ENCODE measurements at regions not wholly inside any gene's neighbourhood (a gene's known extent, or its start where the extent isn't known, plus 50 kb on each side); places are given as distances from the start of the nearest gene placed in this dataset.

GRCh38 chr2:160792837-160793236 lies 299.2 kb upstream of the RBMS1 start (continued):
- TF ChIP-seq CBFB (CRISPR knock-in tag; IDR thresholded peaks at IDR 0.05; ENCODE audit: low read depth): no peak
- TF ChIP-seq, protein P1, sequence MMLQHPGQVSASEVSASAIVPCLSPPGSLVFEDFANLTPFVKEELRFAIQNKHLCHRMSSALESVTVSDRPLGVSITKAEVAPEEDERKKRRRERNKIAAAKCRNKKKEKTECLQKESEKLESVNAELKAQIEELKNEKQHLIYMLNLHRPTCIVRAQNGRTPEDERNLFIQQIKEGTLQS (CRISPR knock-in tag; conservative IDR thresholded peaks at IDR 0.05): no peak

DNA sequence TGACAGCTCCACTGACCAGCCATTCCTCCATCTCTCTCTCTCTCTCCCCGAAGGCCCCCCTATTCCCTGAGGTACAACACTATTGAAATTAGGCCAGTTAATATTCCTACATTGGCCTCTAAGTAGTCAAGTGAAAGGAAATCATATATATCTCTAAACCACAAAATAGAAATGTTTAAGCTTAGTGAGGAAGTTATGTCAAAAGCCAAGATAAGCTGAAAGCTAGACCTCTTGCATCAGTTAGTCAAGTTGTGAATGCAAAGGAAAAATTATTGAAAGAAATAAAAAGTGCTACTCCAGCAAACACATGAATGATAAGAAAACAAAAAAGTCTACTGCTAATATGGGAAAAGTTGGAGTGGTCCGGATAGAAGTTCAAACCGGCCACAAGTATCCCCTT lies 301.3 kb upstream of the RBMS1 start:
- no peak overlapping the region for H3K4me3 Mint-ChIP-seq
- ATAC-seq: no peak
- no peaks in the 10 kb centered on the region; the same call in 1 of the 2 replicates for H3K27me3 Mint-ChIP-seq (ENCODE audit: low read depth)
- POLR2A ChIA-PET: no interaction called here
- H3K27ac Mint-ChIP-seq: no peak overlapping the region
- no peak for DNase-seq (ENCODE audit: low spot score)
- peaks cover 29% of the 10 kb centered on the region for H3K9me3 Mint-ChIP-seq
- peaks cover 23% of the 10 kb centered on the region for H3K36me3 Mint-ChIP-seq
- TF ChIP-seq TEAD1 (CRISPR knock-in tag; IDR thresholded peaks at IDR 0.05): no peak
- TF ChIP-seq IRF2 (CRISPR knock-in tag; IDR thresholded peaks at IDR 0.05; ENCODE audit: borderline replicate concordance, low read depth): no peak
- no peak for TF ChIP-seq CTCF (IDR thresholded peaks at IDR 0.05)
- TF ChIP-seq GABPB1 (CRISPR knock-in tag; IDR thresholded peaks at IDR 0.05): no peak
- TF ChIP-seq MXD4 (CRISPR knock-in tag; IDR thresholded peaks at IDR 0.05; ENCODE audit: borderline replicate concordance): no peak
- TF ChIP-seq SMAD4 (CRISPR knock-in tag; IDR thresholded peaks at IDR 0.05): no peak
- TF ChIP-seq NR3C1 (CRISPR knock-in tag; conservative IDR thresholded peaks at IDR 0.05; ENCODE audit: low read depth): no peak
- TF ChIP-seq CREM (CRISPR knock-in tag; IDR thresholded peaks at IDR 0.05): no peak
- TF ChIP-seq ZNF219 (CRISPR knock-in tag; IDR thresholded peaks at IDR 0.05; ENCODE audit: borderline replicate concordance): no peak
- TF ChIP-seq ZNF263 (CRISPR knock-in tag; IDR thresholded peaks at IDR 0.05; ENCODE audit: low read depth): no peak
- TF ChIP-seq HMGA2 (CRISPR knock-in tag; IDR thresholded peaks at IDR 0.05): no peak
- no peak for TF ChIP-seq SMAD3 (CRISPR knock-in tag; IDR thresholded peaks at IDR 0.05; ENCODE audit: borderline replicate concordance)
- TF ChIP-seq NR2C2 (CRISPR knock-in tag; IDR thresholded peaks at IDR 0.05): no peak
- TF ChIP-seq ZNF416 (CRISPR knock-in tag; IDR thresholded peaks at IDR 0.05): no peak
- TF ChIP-seq RORB (CRISPR knock-in tag; IDR thresholded peaks at IDR 0.05): no peak
- no peak for TF ChIP-seq TCF7 (CRISPR knock-in tag; IDR thresholded peaks at IDR 0.05; ENCODE audit: low read depth)
- TF ChIP-seq, protein P2, sequence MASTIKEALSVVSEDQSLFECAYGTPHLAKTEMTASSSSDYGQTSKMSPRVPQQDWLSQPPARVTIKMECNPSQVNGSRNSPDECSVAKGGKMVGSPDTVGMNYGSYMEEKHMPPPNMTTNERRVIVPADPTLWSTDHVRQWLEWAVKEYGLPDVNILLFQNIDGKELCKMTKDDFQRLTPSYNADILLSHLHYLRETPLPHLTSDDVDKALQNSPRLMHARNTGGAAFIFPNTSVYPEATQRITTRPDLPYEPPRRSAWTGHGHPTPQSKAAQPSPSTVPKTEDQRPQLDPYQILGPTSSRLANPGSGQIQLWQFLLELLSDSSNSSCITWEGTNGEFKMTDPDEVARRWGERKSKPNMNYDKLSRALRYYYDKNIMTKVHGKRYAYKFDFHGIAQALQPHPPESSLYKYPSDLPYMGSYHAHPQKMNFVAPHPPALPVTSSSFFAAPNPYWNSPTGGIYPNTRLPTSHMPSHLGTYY (CRISPR knock-in tag; IDR thresholded peaks at IDR 0.05): no peak
- no peak for TF ChIP-seq RELA (CRISPR knock-in tag; IDR thresholded peaks at IDR 0.05; ENCODE audit: borderline replicate concordance)
- no peak for TF ChIP-seq AR (CRISPR knock-in tag; IDR thresholded peaks at IDR 0.05)
- no peaks in the 10 kb centered on the region for H3K4me1 Mint-ChIP-seq
- CTCF ChIA-PET: interaction anchor here (0.7 kb wide), 1 partner anchor 43 kb away, joined by 3 read pairs; no protein-coding TSS in a partner anchor
